ENCODE measurements at regions not wholly inside any gene's neighbourhood (a gene's known extent, or its start where the extent isn't known, plus 50 kb on each side); places are given as distances from the start of the nearest gene placed in this dataset.

- DNase-seq (ENCODE audit: low read depth), result no peak
Measured at GRCh38 chr4:11625211-11625610, 196.5 kb upstream of the HS3ST1 start.

DNA sequence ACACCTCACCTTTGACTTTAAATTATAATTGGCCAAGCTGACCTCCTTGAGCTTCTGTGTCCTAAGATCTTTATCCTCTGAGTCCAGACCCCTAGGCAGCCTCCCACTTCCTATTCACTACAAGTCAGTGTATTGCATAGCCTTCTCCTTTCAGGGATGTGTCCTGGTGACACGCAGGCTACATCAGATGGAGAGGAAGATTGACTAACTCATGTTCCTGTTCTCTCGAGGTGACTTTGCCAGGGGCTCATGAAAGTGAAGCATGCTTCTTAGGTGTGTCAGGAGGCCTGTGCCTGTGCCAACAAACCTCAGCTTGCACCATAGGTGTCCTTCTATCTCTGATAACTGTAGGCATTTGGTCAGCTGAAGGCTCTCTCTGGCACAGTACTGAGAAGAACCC, 195.7 kb upstream of the HS3ST1 start:
- no peak overlapping the region for H3K4me3 ChIP-seq (ENCODE audit: low read depth, low read length)
- DNase-seq (ENCODE audit: low read depth), result no peak
- TF ChIP-seq, protein P1, sequence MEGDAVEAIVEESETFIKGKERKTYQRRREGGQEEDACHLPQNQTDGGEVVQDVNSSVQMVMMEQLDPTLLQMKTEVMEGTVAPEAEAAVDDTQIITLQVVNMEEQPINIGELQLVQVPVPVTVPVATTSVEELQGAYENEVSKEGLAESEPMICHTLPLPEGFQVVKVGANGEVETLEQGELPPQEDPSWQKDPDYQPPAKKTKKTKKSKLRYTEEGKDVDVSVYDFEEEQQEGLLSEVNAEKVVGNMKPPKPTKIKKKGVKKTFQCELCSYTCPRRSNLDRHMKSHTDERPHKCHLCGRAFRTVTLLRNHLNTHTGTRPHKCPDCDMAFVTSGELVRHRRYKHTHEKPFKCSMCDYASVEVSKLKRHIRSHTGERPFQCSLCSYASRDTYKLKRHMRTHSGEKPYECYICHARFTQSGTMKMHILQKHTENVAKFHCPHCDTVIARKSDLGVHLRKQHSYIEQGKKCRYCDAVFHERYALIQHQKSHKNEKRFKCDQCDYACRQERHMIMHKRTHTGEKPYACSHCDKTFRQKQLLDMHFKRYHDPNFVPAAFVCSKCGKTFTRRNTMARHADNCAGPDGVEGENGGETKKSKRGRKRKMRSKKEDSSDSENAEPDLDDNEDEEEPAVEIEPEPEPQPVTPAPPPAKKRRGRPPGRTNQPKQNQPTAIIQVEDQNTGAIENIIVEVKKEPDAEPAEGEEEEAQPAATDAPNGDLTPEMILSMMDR (conservative IDR thresholded peaks at IDR 0.05; ENCODE audit: low read depth, low read length), result no peak

More at GRCh38 chr4:11625211-11625610, 196.5 kb upstream of the HS3ST1 start:
- TF ChIP-seq, protein P1 (conservative IDR thresholded peaks at IDR 0.05; ENCODE audit: low read depth, low read length), result no peak
- H3K4me3 ChIP-seq (ENCODE audit: low read depth, low read length), result no peak overlapping the region

GRCh38 chr4:11623726-11624037, 195.0 kb upstream of the HS3ST1 start:
- H3K4me3 ChIP-seq (ENCODE audit: low read depth, low read length), result no peak overlapping the region
- TF ChIP-seq, protein P1 (conservative IDR thresholded peaks at IDR 0.05; ENCODE audit: low read depth, low read length), result peak; percentile 74
- peak; percentile 60 for DNase-seq (ENCODE audit: low read depth)

- TF ChIP-seq, protein P1 (conservative IDR thresholded peaks at IDR 0.05; ENCODE audit: low read depth, low read length), result no peak
- H3K4me3 ChIP-seq (ENCODE audit: low read depth, low read length), result no peak overlapping the region
- DNase-seq (ENCODE audit: low read depth), result no peak
Measured at GRCh38 chr4:11622961-11623725, 194.4 kb upstream of the HS3ST1 start.

DNA sequence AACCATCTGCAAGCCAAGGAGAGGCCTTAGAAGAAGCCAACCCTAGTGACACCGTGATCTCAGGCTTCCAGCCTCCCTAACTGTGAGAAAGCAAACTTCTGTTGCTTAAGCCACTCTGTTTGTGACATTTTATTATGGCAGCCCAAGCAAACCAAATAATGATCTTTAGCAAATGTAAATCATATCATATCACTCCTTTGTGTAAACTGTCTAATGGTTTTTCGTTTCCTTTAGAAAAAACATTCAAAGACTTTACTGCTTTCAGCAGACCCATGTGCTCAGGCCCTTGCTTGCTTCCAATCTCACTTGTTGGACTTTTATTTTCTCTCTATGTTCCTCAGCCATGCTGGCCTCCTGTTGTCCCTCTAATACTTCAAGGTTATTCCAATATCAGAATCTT, 192.2 kb upstream of the HS3ST1 start:
- no peak overlapping the region for H3K4me3 ChIP-seq (ENCODE audit: low read depth, low read length)
- DNase-seq (ENCODE audit: low read depth), result no peak
- TF ChIP-seq, protein P1 (conservative IDR thresholded peaks at IDR 0.05; ENCODE audit: low read depth, low read length), result no peak

DNA sequence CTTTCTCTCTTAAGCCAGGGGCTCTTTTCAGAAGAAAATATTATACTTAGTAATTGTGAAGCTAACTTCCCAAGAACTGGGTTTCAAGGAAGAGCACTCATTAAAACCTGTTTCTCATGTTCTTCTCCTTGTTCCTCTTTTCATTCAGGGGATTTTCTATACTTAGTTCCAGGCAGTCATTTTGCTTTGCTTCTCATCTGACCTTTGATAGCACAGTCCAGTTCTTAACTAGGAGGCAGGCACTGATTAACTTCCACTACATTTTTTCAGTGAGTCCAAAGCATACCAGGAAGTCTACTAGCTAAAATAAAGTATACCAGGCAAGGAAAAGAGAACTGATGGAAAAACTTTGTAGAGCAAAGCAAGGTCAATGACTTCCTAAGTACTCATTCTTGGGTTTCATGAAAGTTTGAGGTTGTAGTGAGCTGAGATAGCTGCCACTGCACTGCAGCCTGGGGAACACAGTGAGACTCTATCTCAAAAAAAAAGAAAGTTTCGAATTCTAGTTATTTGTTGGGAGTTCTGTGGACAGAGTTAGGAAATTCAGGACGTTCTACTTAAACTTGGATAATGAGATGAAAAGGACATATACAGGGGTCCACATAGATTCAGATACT, 190.1 kb upstream of the HS3ST1 start:
- TF ChIP-seq, protein P1 (conservative IDR thresholded peaks at IDR 0.05; ENCODE audit: low read depth, low read length), result no peak
- no peak for DNase-seq (ENCODE audit: low read depth)

GRCh38 chr4:11616856-11617255, 188.2 kb upstream of the HS3ST1 start:
- H3K4me3 ChIP-seq (ENCODE audit: low read depth, low read length), result no peak overlapping the region
- no peak for DNase-seq (ENCODE audit: low read depth)
- TF ChIP-seq, protein P1 (conservative IDR thresholded peaks at IDR 0.05; ENCODE audit: low read depth, low read length), result no peak

More for the DNA sequence above, 190.1 kb upstream of the HS3ST1 start:
- H3K4me3 ChIP-seq (ENCODE audit: low read depth, low read length), result no peak overlapping the region
